Erythroblast (primary cell): ENCODE measurements at regions not wholly inside any gene's neighbourhood (a gene's known extent, or its start where the extent isn't known, plus 50 kb on each side); places are given as distances from the start of the nearest gene placed in this dataset.

ENCODE experiments used
- GATA1 ChIP-seq: IDR thresholded peaks from 2 replicates; pipeline ENCODE4 v1.6.1; 2011; ENCODE audit warnings: low read depth, mild to moderate bottlenecking, control low read depth, low read length, moderate library complexity
- POLR2A ChIP-seq: IDR thresholded peaks from 2 replicates; pipeline ENCODE4 v1.6.1; 2011; ENCODE audit warnings: mild to moderate bottlenecking, low read length

DNA sequence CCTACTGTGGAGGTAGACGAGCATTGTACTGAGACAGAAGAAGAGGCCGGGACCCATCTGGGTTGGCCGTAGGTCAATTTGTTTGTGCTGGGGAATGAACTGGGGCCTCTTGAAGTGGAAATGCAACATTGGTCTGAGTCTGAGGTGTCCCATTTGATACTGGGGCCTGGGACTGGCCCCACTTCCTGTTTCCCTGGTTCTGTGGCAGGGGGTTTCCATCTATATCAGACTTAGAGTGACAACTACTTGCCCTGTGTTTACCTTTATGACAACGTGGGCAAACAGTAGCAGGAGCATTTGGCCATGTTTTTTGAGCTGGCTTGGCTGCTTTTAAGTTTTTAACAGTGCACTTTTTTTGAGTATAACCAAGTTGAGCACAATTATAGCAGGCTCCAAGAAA, 146.1 kb upstream of the NLGN4Y start:
- TF ChIP-seq POLR2A (no peak), GATA1 (no peak)
